Caco-2 (cell line): ENCODE measurements at regions not wholly inside any gene's neighbourhood (a gene's known extent, or its start where the extent isn't known, plus 50 kb on each side); places are given as distances from the start of the nearest gene placed in this dataset.
"Not testable (repeated sequence)": the region's sequence is repeated elsewhere in the genome, so short reads cannot be mapped to it uniquely, and the experiment has no call there.

Source experiments
- BruUV-seq: library from RNA; stranded (reverse); fragments of 400-500 nt; replicated peaks from 2 replicates; lab custom pipeline; 2021; lab: Mats Ljungman, UMichigan
- CTCF ChIA-PET: fragments of 300-600 bp; sonication (Branson Sonifier 250); formaldehyde crosslinking; loops from one replicate; lab custom pipeline; 2022; ENCODE audit warnings: antibody characterized with exemption; lab: Charles Lee
- POLR2A ChIA-PET: fragments of 300-600 bp; sonication (Branson Sonifier 250); formaldehyde crosslinking; loops from one replicate; lab custom pipeline; 2022; ENCODE audit warnings: antibody characterized with exemption; lab: Charles Lee
- DNase-seq, 2 experiments: peaks; one replicate each; pipeline versions ENCODE4 v3.0.0 to v3.0.0-alpha.2; 2020 to 2022
- H3K27me3 ChIP-seq: replicated peaks from 2 replicates; pipeline ENCODE4 v1.6.0; 2011; ENCODE audit warnings: low read length; ENCODE audit not compliant: control insufficient read depth, insufficient read depth
- H3K36me3 ChIP-seq: 2 replicates; pipeline ENCODE4 v1.5.1; 2011; ENCODE audit warnings: low read length; ENCODE audit not compliant: control insufficient read depth, insufficient read depth
- H3K4me1 ChIP-seq: fragments of 250-450 bp; sonication (Bioruptor Pico); 2 replicates; pipeline ENCODE4 v1.5.1; 2020; ENCODE audit warnings: mild to moderate bottlenecking
- H3K4me3 ChIP-seq: 2 replicates; pipeline ENCODE4 v1.5.1; 2011; ENCODE audit warnings: low read depth, mild to moderate bottlenecking, control low read depth, low read length
- H3K9me3 ChIP-seq: fragments of 250-450 bp; sonication (Bioruptor Pico); 2 replicates; pipeline ENCODE4 v1.5.1; 2020; ENCODE audit warnings: mild to moderate bottlenecking, moderate library complexity
- H3K27ac Mint-ChIP-seq: one replicate; pipeline ENCODE4 v1.8.0; 2022; ENCODE audit warnings: mixed read lengths; ENCODE audit not compliant: unreplicated experiment
- H3K27me3 Mint-ChIP-seq: one replicate; pipeline ENCODE4 v1.8.0; 2022; ENCODE audit warnings: mixed read lengths; ENCODE audit not compliant: insufficient read depth, unreplicated experiment
- H3K36me3 Mint-ChIP-seq: one replicate; pipeline ENCODE4 v1.8.0; 2022; ENCODE audit warnings: mild to moderate bottlenecking, mixed read lengths; ENCODE audit not compliant: insufficient read depth, unreplicated experiment
- H3K4me1 Mint-ChIP-seq: one replicate; pipeline ENCODE4 v1.8.0; 2022; ENCODE audit warnings: low read depth, mixed read lengths; ENCODE audit not compliant: unreplicated experiment
- H3K4me3 Mint-ChIP-seq: one replicate; pipeline ENCODE4 v1.8.0; 2022; ENCODE audit warnings: mild to moderate bottlenecking, moderate library complexity, mixed read lengths; ENCODE audit not compliant: unreplicated experiment
- H3K9me3 Mint-ChIP-seq: one replicate; pipeline ENCODE4 v1.8.0; 2022; ENCODE audit warnings: mixed read lengths; ENCODE audit not compliant: unreplicated experiment
- intact Hi-C: fragments of 100-400 bp; cut with micrococcal nuclease; formaldehyde crosslinking; loops from one replicate; pipeline ENCODE4 v1.10.0; 2022; ENCODE audit not compliant: unreplicated experiment
- TF ChIP-seq, protein P1 (sequence below), 2 experiments: fragments of 200-600 bp in 1 of 2; IDR thresholded peaks; 1 replicate in 1 of 2; 2 replicates in 1 of 2; pipeline versions ENCODE4 v1.5.1 to v1.8.0; 2011 to 2022; ENCODE audit warnings: antibody characterized with exemption in 1 of 2, control low read depth in 1 of 2, inconsistent platforms in 1 of 2, low read depth in 1 of 2, low read length in 1 of 2, mild to moderate bottlenecking in 1 of 2, moderate library complexity in 1 of 2; ENCODE audit not compliant: insufficient read depth in 1 of 2, severe bottlenecking in 1 of 2, unreplicated experiment in 1 of 2

DNA sequence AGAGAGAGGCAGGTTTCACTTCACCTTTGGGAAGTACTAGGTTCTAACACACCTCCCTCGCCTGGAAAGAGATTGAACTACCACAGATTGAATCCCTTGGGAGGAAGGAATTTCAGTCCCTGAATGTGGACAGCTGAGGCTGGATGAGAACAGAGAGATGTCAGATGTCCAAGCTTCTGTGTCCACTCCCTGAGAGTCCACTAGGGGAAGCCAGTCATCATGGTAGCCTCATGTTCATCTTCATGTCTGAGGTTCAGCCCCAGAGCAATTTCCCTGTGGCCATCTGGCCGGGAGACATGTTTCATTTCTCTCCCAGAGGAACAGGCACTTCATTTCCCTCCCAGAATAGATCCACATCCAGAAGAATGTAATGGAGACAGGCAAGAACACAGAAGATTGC is 74.8 kb downstream of the TRIM43 start:
- CTCF ChIA-PET, H3K9me3 Mint-ChIP-seq, DNase-seq, intact Hi-C loops, H3K4me1 Mint-ChIP-seq, H3K36me3 ChIP-seq, H3K36me3 Mint-ChIP-seq, H3K9me3 ChIP-seq, BruUV-seq, H3K27ac Mint-ChIP-seq, POLR2A ChIA-PET, H3K4me1 ChIP-seq, H3K27me3 ChIP-seq, H3K4me3 ChIP-seq, H3K4me3 Mint-ChIP-seq: not testable (repeated sequence)
- TF ChIP-seq, protein P1, sequence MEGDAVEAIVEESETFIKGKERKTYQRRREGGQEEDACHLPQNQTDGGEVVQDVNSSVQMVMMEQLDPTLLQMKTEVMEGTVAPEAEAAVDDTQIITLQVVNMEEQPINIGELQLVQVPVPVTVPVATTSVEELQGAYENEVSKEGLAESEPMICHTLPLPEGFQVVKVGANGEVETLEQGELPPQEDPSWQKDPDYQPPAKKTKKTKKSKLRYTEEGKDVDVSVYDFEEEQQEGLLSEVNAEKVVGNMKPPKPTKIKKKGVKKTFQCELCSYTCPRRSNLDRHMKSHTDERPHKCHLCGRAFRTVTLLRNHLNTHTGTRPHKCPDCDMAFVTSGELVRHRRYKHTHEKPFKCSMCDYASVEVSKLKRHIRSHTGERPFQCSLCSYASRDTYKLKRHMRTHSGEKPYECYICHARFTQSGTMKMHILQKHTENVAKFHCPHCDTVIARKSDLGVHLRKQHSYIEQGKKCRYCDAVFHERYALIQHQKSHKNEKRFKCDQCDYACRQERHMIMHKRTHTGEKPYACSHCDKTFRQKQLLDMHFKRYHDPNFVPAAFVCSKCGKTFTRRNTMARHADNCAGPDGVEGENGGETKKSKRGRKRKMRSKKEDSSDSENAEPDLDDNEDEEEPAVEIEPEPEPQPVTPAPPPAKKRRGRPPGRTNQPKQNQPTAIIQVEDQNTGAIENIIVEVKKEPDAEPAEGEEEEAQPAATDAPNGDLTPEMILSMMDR (IDR thresholded peaks at IDR 0.05; ENCODE audit: insufficient read depth in 1 of 2, low read depth in 1 of 2, low read length in 1 of 2, severe bottlenecking in 1 of 2, unreplicated experiment in 1 of 2): peak in 1 of 2 experiments; percentile 22
- H3K27me3 Mint-ChIP-seq: peaks cover 17% of the 10 kb centered on the region

GRCh38 chr2:95667480-95667879 is 75.7 kb downstream of the TRIM43 start:
- Mint-ChIP-seq H3K27ac (no peak overlapping the region), H3K4me1 (no peaks in the 10 kb centered on the region), H3K36me3 (no peaks in the 10 kb centered on the region), H3K9me3 (no peaks in the 10 kb centered on the region), H3K4me3 (no peak overlapping the region), H3K27me3 (peaks cover 17% of the 10 kb centered on the region)
- H3K27me3 ChIP-seq: no peaks in the 10 kb centered on the region; the same call in 1 of the 2 replicates
- ChIA-PET POLR2A (no interaction called here), CTCF (no interaction called here)
- no peak overlapping the region for H3K4me3 ChIP-seq
- H3K9me3 ChIP-seq: no peaks in the 10 kb centered on the region
- no peak for DNase-seq
- BruUV-seq: no TSS peak
- intact Hi-C loops: no loop called here
- no peaks in the 10 kb centered on the region for H3K36me3 ChIP-seq
- no peaks in the 10 kb centered on the region for H3K4me1 ChIP-seq
- TF ChIP-seq, protein P1 (IDR thresholded peaks at IDR 0.05; ENCODE audit: insufficient read depth in 1 of 2, low read depth in 1 of 2, low read length in 1 of 2, severe bottlenecking in 1 of 2, unreplicated experiment in 1 of 2): no peak

DNA sequence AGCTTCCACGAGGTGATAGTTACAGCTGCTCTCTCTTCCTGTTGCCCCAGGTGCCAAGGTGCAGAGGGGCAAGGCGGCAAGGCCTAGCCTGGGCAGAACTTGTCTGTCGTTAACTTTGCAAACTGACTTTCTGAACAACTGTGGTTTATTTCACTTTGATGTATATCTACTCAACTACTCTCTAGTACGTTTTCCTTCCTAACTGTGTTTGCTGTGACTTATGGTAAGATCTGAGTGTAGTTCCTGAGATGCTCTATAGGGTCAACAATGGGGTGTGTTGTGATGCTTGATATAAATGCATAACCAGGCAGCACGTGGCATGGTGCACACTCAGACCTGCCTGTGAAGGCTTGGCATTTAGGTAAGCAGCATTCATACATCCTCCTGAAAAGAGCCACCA is 77.1 kb downstream of the TRIM43 start:
- H3K27me3 ChIP-seq, H3K4me1 ChIP-seq, POLR2A ChIA-PET, H3K4me3 ChIP-seq, H3K4me3 Mint-ChIP-seq, intact Hi-C loops, H3K9me3 ChIP-seq, H3K36me3 ChIP-seq, BruUV-seq, CTCF ChIA-PET, H3K36me3 Mint-ChIP-seq, H3K9me3 Mint-ChIP-seq, H3K27ac Mint-ChIP-seq, H3K4me1 Mint-ChIP-seq, DNase-seq: not testable (repeated sequence)
- peaks cover 22% of the 10 kb centered on the region for H3K27me3 Mint-ChIP-seq
